ENCODE measurements at regions not wholly inside any gene's neighbourhood (a gene's known extent, or its start where the extent isn't known, plus 50 kb on each side); places are given as distances from the start of the nearest gene placed in this dataset.

DNA sequence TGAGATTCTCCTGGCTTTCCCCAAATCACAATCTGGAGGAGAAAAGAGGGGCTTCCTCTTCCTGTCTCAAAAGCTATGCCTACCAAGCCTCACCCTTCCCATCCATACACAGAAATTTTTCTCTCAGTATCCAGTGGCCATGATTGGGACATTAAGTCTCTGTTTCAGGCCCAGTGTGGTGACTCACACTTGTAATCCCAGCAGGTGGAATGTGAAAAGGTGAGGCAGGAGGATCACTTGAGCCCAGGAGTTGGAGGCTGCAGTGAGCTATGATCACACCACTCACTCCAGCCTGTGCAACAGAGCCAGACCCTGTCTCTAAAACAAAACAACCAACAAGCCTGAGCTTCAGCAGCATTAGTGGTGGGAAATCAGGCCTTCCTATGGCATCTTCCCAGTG is 210.0 kb downstream of the OGFRL1 start:
- no peak overlapping the region for H3K27ac ChIP-seq
- H3K9me3 ChIP-seq: no peaks in the 10 kb centered on the region
- H3K4me1 ChIP-seq (ENCODE audit: control insufficient read depth in 1 of 2, insufficient read depth in 1 of 2, low read depth in 1 of 2, low read length in 1 of 2): peaks cover 0 to 4% of the 10 kb centered on the region in 2 experiments
- TF ChIP-seq, protein P1, sequence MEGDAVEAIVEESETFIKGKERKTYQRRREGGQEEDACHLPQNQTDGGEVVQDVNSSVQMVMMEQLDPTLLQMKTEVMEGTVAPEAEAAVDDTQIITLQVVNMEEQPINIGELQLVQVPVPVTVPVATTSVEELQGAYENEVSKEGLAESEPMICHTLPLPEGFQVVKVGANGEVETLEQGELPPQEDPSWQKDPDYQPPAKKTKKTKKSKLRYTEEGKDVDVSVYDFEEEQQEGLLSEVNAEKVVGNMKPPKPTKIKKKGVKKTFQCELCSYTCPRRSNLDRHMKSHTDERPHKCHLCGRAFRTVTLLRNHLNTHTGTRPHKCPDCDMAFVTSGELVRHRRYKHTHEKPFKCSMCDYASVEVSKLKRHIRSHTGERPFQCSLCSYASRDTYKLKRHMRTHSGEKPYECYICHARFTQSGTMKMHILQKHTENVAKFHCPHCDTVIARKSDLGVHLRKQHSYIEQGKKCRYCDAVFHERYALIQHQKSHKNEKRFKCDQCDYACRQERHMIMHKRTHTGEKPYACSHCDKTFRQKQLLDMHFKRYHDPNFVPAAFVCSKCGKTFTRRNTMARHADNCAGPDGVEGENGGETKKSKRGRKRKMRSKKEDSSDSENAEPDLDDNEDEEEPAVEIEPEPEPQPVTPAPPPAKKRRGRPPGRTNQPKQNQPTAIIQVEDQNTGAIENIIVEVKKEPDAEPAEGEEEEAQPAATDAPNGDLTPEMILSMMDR (IDR thresholded peaks at IDR 0.05): no peak
- H3K4me3 ChIP-seq (ENCODE audit: low read depth in 1 of 2, low read length in 1 of 2): no peak overlapping the region
- H3K36me3 ChIP-seq: no peaks in the 10 kb centered on the region
- H3K27me3 ChIP-seq: peaks cover 5% of the 10 kb centered on the region

- TF ChIP-seq, protein P1 (IDR thresholded peaks at IDR 0.05): no peak
- no peak overlapping the region for H3K27ac ChIP-seq
- peaks cover 5% of the 10 kb centered on the region for H3K27me3 ChIP-seq
- no peaks in the 10 kb centered on the region for H3K9me3 ChIP-seq
- no peak overlapping the region for H3K4me3 ChIP-seq (ENCODE audit: low read depth in 1 of 2, low read length in 1 of 2)
- peaks cover 0 to 4% of the 10 kb centered on the region in 2 experiments for H3K4me1 ChIP-seq (ENCODE audit: control insufficient read depth in 1 of 2, insufficient read depth in 1 of 2, low read depth in 1 of 2, low read length in 1 of 2)
- H3K36me3 ChIP-seq: no peaks in the 10 kb centered on the region
These were observed 211.1 kb downstream of the OGFRL1 start for GRCh38 chr6:71499667-71500066.

DNA sequence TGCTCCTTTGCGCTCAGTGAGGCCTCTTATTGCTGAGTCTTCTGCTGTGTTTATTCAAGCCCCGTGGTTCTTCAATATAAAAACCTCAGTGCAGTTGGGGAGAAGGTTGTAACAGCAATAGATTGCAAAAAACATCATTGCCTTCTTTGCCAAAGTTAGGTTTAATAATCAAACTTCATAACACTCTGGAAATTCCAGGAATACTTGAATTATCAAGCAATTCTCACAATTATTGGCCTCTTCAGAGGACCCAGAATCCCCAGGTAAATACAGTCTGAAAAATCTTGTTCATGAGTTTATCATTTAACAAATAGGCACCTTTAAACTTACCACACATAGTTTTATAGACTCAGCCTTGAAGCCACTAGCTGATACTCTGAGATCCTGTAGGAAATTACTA is 213.6 kb downstream of the OGFRL1 start:
- Histone ChIP-seq H3K4me3 (ENCODE audit: low read depth in 1 of 2, low read length in 1 of 2) (no peak overlapping the region), H3K36me3 (no peaks in the 10 kb centered on the region), H3K9me3 (no peaks in the 10 kb centered on the region), H3K4me1 (ENCODE audit: control insufficient read depth in 1 of 2, insufficient read depth in 1 of 2, low read depth in 1 of 2, low read length in 1 of 2) (no peaks in the 10 kb centered on the region), H3K27ac (no peak overlapping the region), H3K27me3 (no peaks in the 10 kb centered on the region)
- TF ChIP-seq, protein P1 (IDR thresholded peaks at IDR 0.05): no peak

GRCh38 chr6:71502956-71503355 is 214.3 kb downstream of the OGFRL1 start:
- Histone ChIP-seq H3K36me3 (no peaks in the 10 kb centered on the region), H3K9me3 (no peaks in the 10 kb centered on the region), H3K4me1 (ENCODE audit: control insufficient read depth in 1 of 2, insufficient read depth in 1 of 2, low read depth in 1 of 2, low read length in 1 of 2) (no peaks in the 10 kb centered on the region), H3K27me3 (no peaks in the 10 kb centered on the region), H3K4me3 (ENCODE audit: low read depth in 1 of 2, low read length in 1 of 2) (no peak overlapping the region), H3K27ac (no peak overlapping the region)
- TF ChIP-seq, protein P1 (IDR thresholded peaks at IDR 0.05): no peak

GRCh38 chr6:71507183-71507582 is 218.6 kb downstream of the OGFRL1 start:
- no peaks in the 10 kb centered on the region for H3K36me3 ChIP-seq
- H3K27me3 ChIP-seq: peaks cover 5% of the 10 kb centered on the region
- no peak overlapping the region for H3K27ac ChIP-seq
- H3K4me3 ChIP-seq (ENCODE audit: low read depth in 1 of 2, low read length in 1 of 2): no peak overlapping the region
- H3K4me1 ChIP-seq (ENCODE audit: control insufficient read depth in 1 of 2, insufficient read depth in 1 of 2, low read depth in 1 of 2, low read length in 1 of 2): no peaks in the 10 kb centered on the region
- no peaks in the 10 kb centered on the region for H3K9me3 ChIP-seq
- TF ChIP-seq, protein P1 (IDR thresholded peaks at IDR 0.05): no peak
